OCI-LY1 (cell line): ENCODE measurements at regions not wholly inside any gene's neighbourhood (a gene's known extent, or its start where the extent isn't known, plus 50 kb on each side); places are given as distances from the start of the nearest gene placed in this dataset.

ENCODE experiments used
- H2AFZ ChIP-seq: fragments of 200-600 bp; sonication (generic), shearing (Covaris generic); 2 replicates; pipeline ENCODE4 v1.6.0; 2014; ENCODE audit warnings: antibody characterized with exemption, mild to moderate bottlenecking, low read length
- H3F3A ChIP-seq: fragments of 200-600 bp; sonication (generic), shearing (Covaris generic); 2 replicates; pipeline ENCODE4 v1.6.0; 2014; ENCODE audit warnings: mild to moderate bottlenecking, antibody characterized with exemption, low read length, moderate library complexity; ENCODE audit not compliant: insufficient read depth
- H3K27ac ChIP-seq: fragments of 200-600 bp; sonication (generic); 2 replicates; pipeline ENCODE4 v1.5.1; 2014; ENCODE audit warnings: low read length, mixed run types, mild to moderate bottlenecking, low read depth; ENCODE audit not compliant: poor library complexity, severe bottlenecking
- H3K27me3 ChIP-seq: fragments of 200-600 bp; sonication (generic); 2 replicates; pipeline ENCODE4 v1.6.0; 2014; ENCODE audit warnings: antibody characterized with exemption, mild to moderate bottlenecking, low read length, moderate library complexity; ENCODE audit not compliant: insufficient read depth
- H3K36me3 ChIP-seq: fragments of 200-600 bp; sonication (generic); 2 replicates; pipeline ENCODE4 v1.6.1; 2014; ENCODE audit warnings: mild to moderate bottlenecking, antibody characterized with exemption, low read length, moderate library complexity, mixed read lengths; ENCODE audit not compliant: insufficient read depth
- H3K4me1 ChIP-seq: fragments of 200-600 bp; sonication (generic); 2 replicates; pipeline ENCODE4 v1.5.1; 2014; ENCODE audit warnings: mild to moderate bottlenecking, low read length, moderate library complexity; ENCODE audit not compliant: insufficient read depth, severe bottlenecking
- H3K4me2 ChIP-seq: fragments of 200-600 bp; sonication (generic), shearing (Covaris generic); 2 replicates; pipeline ENCODE4 v1.6.1; 2014; ENCODE audit warnings: low read length
- H3K4me3 ChIP-seq: fragments of 200-600 bp; sonication (generic); 2 replicates; pipeline ENCODE4 v1.5.1; 2014; ENCODE audit warnings: low read length, low read depth, mild to moderate bottlenecking, mixed read lengths; ENCODE audit not compliant: poor library complexity, severe bottlenecking
- H3K79me2 ChIP-seq: fragments of 200-600 bp; shearing (Covaris generic); 2 replicates; pipeline ENCODE4 v1.6.1; 2016; ENCODE audit warnings: mixed run types, low read length, mixed read lengths; ENCODE audit not compliant: insufficient read depth
- H3K9ac ChIP-seq: fragments of 200-600 bp; sonication (generic), shearing (Covaris generic); 2 replicates; pipeline ENCODE4 v1.6.1; 2014; ENCODE audit warnings: mild to moderate bottlenecking, low read length, mixed read lengths
- H3K9me2 ChIP-seq: fragments of 200-600 bp; sonication (generic), shearing (Covaris generic); 2 replicates; pipeline ENCODE4 v1.6.1; 2014; ENCODE audit warnings: low read depth, mild to moderate bottlenecking, low read length, mixed read lengths
- H3K9me3 ChIP-seq: fragments of 200-600 bp; shearing (Covaris generic); 2 replicates; pipeline ENCODE4 v1.6.1; 2014; ENCODE audit warnings: low read length, mixed read lengths
- H4K20me1 ChIP-seq: fragments of 200-600 bp; sonication (generic), shearing (Covaris generic); 2 replicates; pipeline ENCODE4 v1.6.0; 2016; ENCODE audit warnings: mild to moderate bottlenecking, low read length; ENCODE audit not compliant: insufficient read depth
- EZH2 ChIP-seq: fragments of 200-600 bp; sonication (generic), shearing (Covaris generic); IDR thresholded peaks from 2 replicates; pipeline ENCODE4 v1.8.0; 2017; ENCODE audit warnings: borderline replicate concordance, mixed run types, mild to moderate bottlenecking, antibody characterized with exemption, low read length, moderate library complexity, mixed read lengths
- TF ChIP-seq, protein P1 (sequence below): fragments of 200-600 bp; sonication (generic), shearing (Covaris generic); IDR thresholded peaks from 2 replicates; pipeline ENCODE4 v1.5.1; 2017; ENCODE audit warnings: mild to moderate bottlenecking, antibody characterized with exemption, low read length, moderate library complexity, mixed read lengths

DNA sequence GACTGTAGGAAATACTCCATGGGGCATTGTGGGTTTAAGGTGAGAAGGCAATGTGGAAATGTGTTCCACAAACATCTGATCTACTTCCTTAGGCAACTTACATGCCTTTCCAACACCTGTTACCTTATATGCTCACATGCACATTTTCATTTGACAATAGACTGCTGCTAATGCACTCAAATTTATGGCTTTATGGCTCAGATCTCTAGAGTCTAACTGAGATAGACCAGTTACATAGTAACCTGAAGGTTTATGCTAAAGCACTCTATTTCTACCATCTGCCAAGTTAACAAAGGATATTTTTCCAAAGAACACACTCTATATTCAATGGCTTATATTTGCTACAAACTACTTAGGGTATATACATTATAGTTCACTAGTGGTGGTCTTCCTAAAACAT, 969.0 kb downstream of the TECRL start:
- Histone ChIP-seq H3K4me3 (no peak overlapping the region), H3K9ac (no peak overlapping the region), H3K36me3 (no peaks in the 10 kb centered on the region), H3K27me3 (no peaks in the 10 kb centered on the region), H3K9me2 (no peaks in the 10 kb centered on the region), H3K79me2 (no peaks in the 10 kb centered on the region), H2AFZ (no peak overlapping the region), H4K20me1 (no peaks in the 10 kb centered on the region), H3K4me1 (no peaks in the 10 kb centered on the region), H3K27ac (no peak overlapping the region), H3F3A (no peaks in the 10 kb centered on the region), H3K9me3 (no peaks in the 10 kb centered on the region), H3K4me2 (no peak overlapping the region)
- TF ChIP-seq, protein P1, sequence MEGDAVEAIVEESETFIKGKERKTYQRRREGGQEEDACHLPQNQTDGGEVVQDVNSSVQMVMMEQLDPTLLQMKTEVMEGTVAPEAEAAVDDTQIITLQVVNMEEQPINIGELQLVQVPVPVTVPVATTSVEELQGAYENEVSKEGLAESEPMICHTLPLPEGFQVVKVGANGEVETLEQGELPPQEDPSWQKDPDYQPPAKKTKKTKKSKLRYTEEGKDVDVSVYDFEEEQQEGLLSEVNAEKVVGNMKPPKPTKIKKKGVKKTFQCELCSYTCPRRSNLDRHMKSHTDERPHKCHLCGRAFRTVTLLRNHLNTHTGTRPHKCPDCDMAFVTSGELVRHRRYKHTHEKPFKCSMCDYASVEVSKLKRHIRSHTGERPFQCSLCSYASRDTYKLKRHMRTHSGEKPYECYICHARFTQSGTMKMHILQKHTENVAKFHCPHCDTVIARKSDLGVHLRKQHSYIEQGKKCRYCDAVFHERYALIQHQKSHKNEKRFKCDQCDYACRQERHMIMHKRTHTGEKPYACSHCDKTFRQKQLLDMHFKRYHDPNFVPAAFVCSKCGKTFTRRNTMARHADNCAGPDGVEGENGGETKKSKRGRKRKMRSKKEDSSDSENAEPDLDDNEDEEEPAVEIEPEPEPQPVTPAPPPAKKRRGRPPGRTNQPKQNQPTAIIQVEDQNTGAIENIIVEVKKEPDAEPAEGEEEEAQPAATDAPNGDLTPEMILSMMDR, result no peak
- TF ChIP-seq EZH2, result no peak

GRCh38 chr4:63430105-63430504, 979.1 kb downstream of the TECRL start:
- Histone ChIP-seq H3K79me2 (no peaks in the 10 kb centered on the region), H2AFZ (no peak overlapping the region), H3K27ac (no peak overlapping the region), H3F3A (no peaks in the 10 kb centered on the region), H3K27me3 (no peaks in the 10 kb centered on the region), H3K9me3 (no peaks in the 10 kb centered on the region), H3K4me1 (no peaks in the 10 kb centered on the region), H3K36me3 (no peaks in the 10 kb centered on the region), H4K20me1 (no peaks in the 10 kb centered on the region), H3K4me3 (no peak overlapping the region), H3K9me2 (no peaks in the 10 kb centered on the region), H3K9ac (no peak overlapping the region), H3K4me2 (no peak overlapping the region)
- TF ChIP-seq, protein P1, result no peak
- no peak for TF ChIP-seq EZH2

DNA sequence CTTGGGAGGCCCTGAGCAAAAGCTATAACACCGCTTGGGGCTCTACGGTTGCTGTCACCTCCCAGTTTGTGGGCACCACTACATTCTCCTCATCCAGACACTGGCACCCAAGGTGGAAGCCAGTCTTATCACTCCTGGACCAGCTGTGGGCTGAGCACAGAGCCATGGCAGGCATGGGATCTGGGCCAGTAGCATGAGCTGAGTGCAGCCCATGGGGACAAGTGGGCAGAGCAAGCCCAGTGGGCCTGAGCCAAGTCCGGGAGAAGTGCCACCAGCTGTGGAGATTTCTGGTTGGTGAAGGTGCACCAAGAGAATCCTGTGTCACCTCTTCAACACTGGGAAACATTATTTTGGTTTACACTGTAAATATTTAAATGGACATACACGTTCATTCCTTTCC, 1013.0 kb downstream of the TECRL start:
- TF ChIP-seq, protein P1, result no peak
- no peak for TF ChIP-seq EZH2

More for the DNA sequence above, 1013.0 kb downstream of the TECRL start:
- Histone ChIP-seq H3K27ac (no peak overlapping the region), H3K4me2 (no peak overlapping the region), H3K79me2 (no peaks in the 10 kb centered on the region), H3K4me3 (no peak overlapping the region), H3K27me3 (no peaks in the 10 kb centered on the region), H3K9me3 (0 out of 2 replicates have a peak, but pooled peaks cover 6% of the 10 kb centered on the region), H2AFZ (no peak overlapping the region), H3K36me3 (no peaks in the 10 kb centered on the region), H3K9me2 (no peaks in the 10 kb centered on the region), H3K9ac (no peak overlapping the region), H3F3A (no peaks in the 10 kb centered on the region), H4K20me1 (no peaks in the 10 kb centered on the region), H3K4me1 (no peaks in the 10 kb centered on the region)
